Activated B cell treated with CpG ODN at 0.5 μM for 24 hours (primary cell): ENCODE measurements at regions not wholly inside any gene's neighbourhood (a gene's known extent, or its start where the extent isn't known, plus 50 kb on each side); places are given as distances from the start of the nearest gene placed in this dataset.

Source experiments
- ATAC-seq: fragments of 200-7000 bp; cut with Tn5 transposase; one replicate; pipeline ENCODE4 v1.10.0; 2021; ENCODE audit warnings: low read depth, mild to moderate bottlenecking, moderate library complexity
- CTCF ChIA-PET: fragments of 350-600 bp; sonication (Branson Sonifier 250); formaldehyde crosslinking; loops from one replicate; lab custom pipeline; 2021; ENCODE audit warnings: antibody characterized with exemption; lab: Charles Lee
- POLR2A ChIA-PET: fragments of 350-600 bp; sonication (Branson Sonifier 250); formaldehyde crosslinking; loops from one replicate; lab custom pipeline; 2021; ENCODE audit warnings: antibody characterized with exemption; lab: Charles Lee
- DNase-seq: peaks from one replicate; pipeline ENCODE4 v3.0.0; 2022
- H3K27ac Mint-ChIP-seq: one replicate; pipeline ENCODE4 v1.8.0; 2020; ENCODE audit warnings: mixed read lengths
- H3K27me3 Mint-ChIP-seq: one replicate; pipeline ENCODE4 v1.8.0; 2021; ENCODE audit warnings: mixed read lengths
- H3K36me3 Mint-ChIP-seq: one replicate; pipeline ENCODE4 v1.8.0; 2021; ENCODE audit warnings: low read depth, mixed read lengths
- H3K4me1 Mint-ChIP-seq: one replicate; pipeline ENCODE4 v1.8.0; 2021; ENCODE audit warnings: mixed read lengths
- H3K4me3 Mint-ChIP-seq: one replicate; pipeline ENCODE4 v1.8.0; 2020; ENCODE audit warnings: mild to moderate bottlenecking, mixed read lengths
- H3K9me3 Mint-ChIP-seq: one replicate; pipeline ENCODE4 v1.8.0; 2020; ENCODE audit warnings: mixed read lengths
- CTCF ChIP-seq: fragments of 200-600 bp; IDR thresholded peaks from one replicate; pipeline ENCODE4 v1.8.0; 2022; ENCODE audit warnings: antibody characterized with exemption, mild to moderate bottlenecking
- intact Hi-C: fragments of 100-400 bp; cut with micrococcal nuclease; formaldehyde crosslinking; loops from one replicate; pipeline ENCODE4 v1.15.1; 2024

DNA sequence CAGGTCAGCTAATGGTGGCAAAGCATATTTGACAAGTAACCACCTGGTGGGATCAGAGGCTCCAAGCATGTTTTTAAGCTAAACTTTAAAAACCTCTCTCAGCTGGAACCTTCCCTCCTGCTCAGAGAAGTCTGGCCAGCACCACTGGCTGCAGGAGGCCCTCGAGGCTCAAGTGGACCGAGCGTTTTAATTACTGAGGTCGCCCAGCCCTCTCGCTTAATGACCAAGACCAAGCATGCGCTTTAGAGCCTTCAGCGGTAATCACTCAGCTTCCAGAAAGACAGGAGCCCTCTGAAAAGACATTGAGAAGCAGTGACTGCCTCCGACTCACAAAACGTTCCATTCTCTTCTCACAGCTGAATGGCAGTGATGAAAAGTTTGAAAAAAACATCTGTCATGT, 383.4 kb upstream of the ADARB2 start:
- no peak for ATAC-seq
- CTCF ChIA-PET = no interaction called here
- no peaks in the 10 kb centered on the region for H3K27me3 Mint-ChIP-seq

DNA sequence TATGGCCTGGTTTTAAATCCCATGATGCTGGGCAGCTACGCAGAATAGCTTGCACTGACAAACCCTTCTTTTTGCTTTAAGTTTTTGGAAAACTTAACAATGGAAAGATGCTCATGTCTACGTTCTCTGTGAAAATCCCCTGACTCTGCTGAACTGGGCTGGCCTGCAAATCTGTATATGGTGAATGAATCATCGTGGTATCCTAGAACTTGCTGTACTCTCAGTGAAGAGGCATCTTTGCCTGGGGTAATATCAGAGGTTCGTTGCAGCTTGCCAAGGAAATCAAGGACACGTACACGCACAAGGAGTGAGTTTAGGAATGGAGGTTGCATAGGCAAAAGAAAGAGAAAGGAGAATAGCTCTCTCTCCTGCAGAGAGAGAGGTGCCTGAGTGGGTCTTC, 382.0 kb upstream of the ADARB2 start:
- DNase-seq (no peak), ATAC-seq (no peak)
- ChIA-PET POLR2A (no interaction called here), CTCF (no interaction called here)
- H3K4me1 Mint-ChIP-seq = no peaks in the 10 kb centered on the region
- no peak overlapping the region for H3K4me3 Mint-ChIP-seq
- no peak for TF ChIP-seq CTCF
- no peaks in the 10 kb centered on the region for H3K9me3 Mint-ChIP-seq
- intact Hi-C loops = no loop called here
- H3K27me3 Mint-ChIP-seq = no peaks in the 10 kb centered on the region
- H3K36me3 Mint-ChIP-seq = no peaks in the 10 kb centered on the region
- no peak overlapping the region for H3K27ac Mint-ChIP-seq

More for the DNA sequence above, 383.4 kb upstream of the ADARB2 start:
- Mint-ChIP-seq H3K4me3 (no peak overlapping the region), H3K9me3 (no peaks in the 10 kb centered on the region), H3K4me1 (no peaks in the 10 kb centered on the region), H3K27ac (no peak overlapping the region), H3K36me3 (no peaks in the 10 kb centered on the region)
- DNase-seq = no peak
- intact Hi-C loops = no loop called here
- TF ChIP-seq CTCF = no peak
- POLR2A ChIA-PET = no interaction called here

DNA sequence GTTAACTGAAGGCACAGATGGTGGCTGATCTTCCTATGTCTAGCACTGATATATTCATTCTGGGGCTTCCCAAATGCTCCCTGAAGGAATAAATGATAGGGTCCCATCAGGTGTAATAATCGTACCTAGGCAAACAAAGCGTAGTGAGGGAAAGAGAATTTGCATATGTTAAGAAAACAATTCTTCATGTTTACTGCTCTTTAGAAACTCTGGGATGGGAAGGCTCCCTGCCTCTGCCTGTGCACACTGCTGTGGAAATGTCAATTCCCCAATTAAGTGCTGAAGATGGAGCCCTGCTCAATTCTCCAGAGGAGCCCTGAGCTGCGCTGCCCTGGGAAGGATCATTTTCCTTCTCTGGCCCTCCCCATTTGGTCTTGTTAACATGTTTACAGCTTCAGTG, 380.9 kb upstream of the ADARB2 start:
- CTCF ChIA-PET = no interaction called here
- Mint-ChIP-seq H3K9me3 (no peaks in the 10 kb centered on the region), H3K27ac (no peak overlapping the region), H3K27me3 (no peaks in the 10 kb centered on the region), H3K36me3 (no peaks in the 10 kb centered on the region), H3K4me1 (no peaks in the 10 kb centered on the region), H3K4me3 (no peak overlapping the region)
- intact Hi-C loops = no loop called here
- ATAC-seq (no peak), DNase-seq (no peak)
- TF ChIP-seq CTCF = no peak
- POLR2A ChIA-PET = no interaction called here

- ChIA-PET POLR2A (no interaction called here), CTCF (interaction anchor here (1.2 kb wide), 1 partner anchor 20 kb away, joined by 4 read pairs; no protein-coding TSS in a partner anchor)
- Mint-ChIP-seq H3K9me3 (no peaks in the 10 kb centered on the region), H3K27ac (no peak overlapping the region), H3K36me3 (no peaks in the 10 kb centered on the region), H3K4me1 (no peaks in the 10 kb centered on the region), H3K4me3 (no peak overlapping the region), H3K27me3 (no peaks in the 10 kb centered on the region)
- intact Hi-C loops = no loop called here
- no peak for TF ChIP-seq CTCF
- ATAC-seq (no peak), DNase-seq (no peak)
Observed at GRCh38 chr10:2117641-2118040, 380.3 kb upstream of the ADARB2 start.

- DNase-seq (no peak), ATAC-seq (no peak)
- H3K9me3 Mint-ChIP-seq = no peaks in the 10 kb centered on the region
- H3K4me3 Mint-ChIP-seq = no peak overlapping the region
- intact Hi-C loops = no loop called here
- no peak for TF ChIP-seq CTCF
- H3K4me1 Mint-ChIP-seq = no peaks in the 10 kb centered on the region
- CTCF ChIA-PET = no interaction called here
- H3K27ac Mint-ChIP-seq = no peak overlapping the region
- no peaks in the 10 kb centered on the region for H3K36me3 Mint-ChIP-seq
- POLR2A ChIA-PET = no interaction called here
- H3K27me3 Mint-ChIP-seq = no peaks in the 10 kb centered on the region
Observed at GRCh38 chr10:2111965-2112364, 374.6 kb upstream of the ADARB2 start.
